Smooth muscle cell (in vitro differentiated cells): ENCODE measurements at regions not wholly inside any gene's neighbourhood (a gene's known extent, or its start where the extent isn't known, plus 50 kb on each side); places are given as distances from the start of the nearest gene placed in this dataset.

Experiments used
- DNase-seq: peaks from one replicate; lab custom pipeline; 2025; ENCODE audit not compliant: unreplicated experiment; lab: John Stamatoyannopoulos, UW
- H2AFZ ChIP-seq: fragments of 200-600 bp; sonication (generic); 2 replicates; pipeline ENCODE4 v1.6.0; 2016; ENCODE audit warnings: antibody characterized with exemption, low read depth, mild to moderate bottlenecking
- H3F3A ChIP-seq: fragments of 200-600 bp; sonication (generic); 2 replicates; pipeline ENCODE4 v1.6.0; 2017; ENCODE audit warnings: antibody characterized with exemption, low read depth
- H3K27ac ChIP-seq: fragments of 200-600 bp; sonication (generic); 2 replicates; pipeline ENCODE4 v1.5.1; 2016; ENCODE audit warnings: low read depth, mild to moderate bottlenecking
- H3K27me3 ChIP-seq: fragments of 200-600 bp; sonication (generic); 2 replicates; pipeline ENCODE4 v1.6.1; 2016; ENCODE audit warnings: low read depth, mild to moderate bottlenecking
- H3K36me3 ChIP-seq: fragments of 200-600 bp; sonication (generic); 2 replicates; pipeline ENCODE4 v1.5.1; 2016; ENCODE audit warnings: low read depth
- H3K4me1 ChIP-seq: fragments of 200-600 bp; sonication (generic); 2 replicates; pipeline ENCODE4 v1.5.1; 2016; ENCODE audit warnings: low read depth
- H3K4me2 ChIP-seq: fragments of 200-600 bp; sonication (generic); 2 replicates; pipeline ENCODE4 v1.6.0; 2016; ENCODE audit warnings: mild to moderate bottlenecking
- H3K4me3 ChIP-seq: fragments of 200-600 bp; sonication (generic); 2 replicates; pipeline ENCODE4 v1.5.1; 2016; ENCODE audit warnings: mild to moderate bottlenecking
- H3K79me2 ChIP-seq: fragments of 200-600 bp; sonication (generic); 2 replicates; pipeline ENCODE4 v1.6.0; 2016; ENCODE audit warnings: low read depth, mild to moderate bottlenecking
- H3K9ac ChIP-seq: fragments of 200-600 bp; sonication (generic); 2 replicates; pipeline ENCODE4 v1.6.0; 2016; ENCODE audit warnings: low read depth
- H3K9me3 ChIP-seq: fragments of 200-600 bp; sonication (generic); replicated peaks from 2 replicates; pipeline ENCODE4 v1.5.1; 2016; ENCODE audit warnings: low read depth
- H4K20me1 ChIP-seq: fragments of 200-600 bp; sonication (generic); 2 replicates; pipeline ENCODE4 v1.6.0; 2016; ENCODE audit warnings: low read depth
- CTCF ChIP-seq: fragments of 200-600 bp; sonication (generic); IDR thresholded peaks from 2 replicates; pipeline ENCODE4 v1.5.1; 2017; ENCODE audit warnings: borderline replicate concordance, mild to moderate bottlenecking, antibody characterized with exemption; ENCODE audit not compliant: insufficient read depth, poor library complexity, severe bottlenecking
- WGBS: methylation state at CpG from one replicate; pipeline ENCODE4 v1.1.7; 2016; ENCODE audit warnings: low lambda C conversion rate; 5-methylcytosine and 5-hydroxymethylcytosine counted together

- DNase-seq: no peak
Observed at GRCh38 chr17:14559264-14560119, 258.6 kb downstream of the HS3ST3B1 start.

GRCh38 chr17:14557480-14557879, 256.6 kb downstream of the HS3ST3B1 start:
- 76% methylated on average over 4 of the region's 4 CpGs for WGBS

More at GRCh38 chr17:14559264-14560119, 258.6 kb downstream of the HS3ST3B1 start:
- H3K9ac ChIP-seq: no peak overlapping the region
- no peak for TF ChIP-seq CTCF
- no peaks in the 10 kb centered on the region for H3F3A ChIP-seq
- no peaks in the 10 kb centered on the region for H3K4me1 ChIP-seq
- H2AFZ ChIP-seq: no peak overlapping the region
- no peaks in the 10 kb centered on the region for H3K27me3 ChIP-seq
- no peaks in the 10 kb centered on the region for H3K9me3 ChIP-seq
- H3K4me3 ChIP-seq: no peak overlapping the region
- 58% methylated on average over 10 of the region's 10 CpGs for WGBS
- H3K4me2 ChIP-seq: no peak overlapping the region
- H3K79me2 ChIP-seq: no peaks in the 10 kb centered on the region
- no peaks in the 10 kb centered on the region for H3K36me3 ChIP-seq
- no peaks in the 10 kb centered on the region for H4K20me1 ChIP-seq
- no peak overlapping the region for H3K27ac ChIP-seq

GRCh38 chr17:14553847-14554246, 253.0 kb downstream of the HS3ST3B1 start:
- WGBS: 89% methylated on average over 2 of the region's 2 CpGs
- no peak for DNase-seq

More at GRCh38 chr17:14557480-14557879, 256.6 kb downstream of the HS3ST3B1 start:
- Histone ChIP-seq H3F3A (no peaks in the 10 kb centered on the region), H3K4me1 (no peaks in the 10 kb centered on the region), H3K9ac (no peak overlapping the region), H4K20me1 (no peaks in the 10 kb centered on the region), H3K79me2 (no peaks in the 10 kb centered on the region), H3K27me3 (no peaks in the 10 kb centered on the region), H3K4me2 (no peak overlapping the region), H3K27ac (no peak overlapping the region), H3K9me3 (no peaks in the 10 kb centered on the region), H2AFZ (no peak overlapping the region), H3K4me3 (no peak overlapping the region), H3K36me3 (no peaks in the 10 kb centered on the region)
- DNase-seq: no peak
- TF ChIP-seq CTCF: no peak

More at GRCh38 chr17:14553847-14554246, 253.0 kb downstream of the HS3ST3B1 start:
- no peaks in the 10 kb centered on the region for H4K20me1 ChIP-seq
- no peak overlapping the region for H3K27ac ChIP-seq
- H3K4me1 ChIP-seq: no peaks in the 10 kb centered on the region
- no peak overlapping the region for H3K9ac ChIP-seq
- no peak for TF ChIP-seq CTCF
- H3K4me2 ChIP-seq: no peak overlapping the region
- H3F3A ChIP-seq: no peaks in the 10 kb centered on the region
- H3K9me3 ChIP-seq: no peaks in the 10 kb centered on the region
- H3K36me3 ChIP-seq: no peaks in the 10 kb centered on the region
- H3K27me3 ChIP-seq: no peaks in the 10 kb centered on the region
- no peak overlapping the region for H3K4me3 ChIP-seq
- H3K79me2 ChIP-seq: no peaks in the 10 kb centered on the region
- no peak overlapping the region for H2AFZ ChIP-seq
